ENCODE measurements at regions not wholly inside any gene's neighbourhood (a gene's known extent, or its start where the extent isn't known, plus 50 kb on each side); places are given as distances from the start of the nearest gene placed in this dataset.
"Not testable (repeated sequence)": the region's sequence is repeated elsewhere in the genome, so short reads cannot be mapped to it uniquely, and the experiment has no call there.

DNA sequence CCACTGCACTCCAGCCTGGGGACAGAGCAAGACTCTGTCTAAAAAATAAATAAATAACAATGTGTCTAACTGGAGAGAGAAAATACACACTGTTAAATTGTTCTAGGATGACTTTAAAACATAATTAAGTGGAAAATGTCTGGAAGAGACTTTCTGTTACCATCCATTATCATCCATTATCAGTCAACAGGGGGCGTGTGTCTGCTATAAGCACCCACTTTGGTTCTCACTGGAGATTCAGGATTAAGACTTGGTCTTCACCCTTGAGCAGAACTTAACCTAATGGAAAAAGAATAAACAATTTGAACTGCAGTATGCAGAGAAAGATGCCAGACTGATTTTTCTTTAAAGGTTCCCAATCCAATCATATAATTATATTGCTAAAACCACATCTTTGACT is 999.8 kb upstream of the GYPC start:
- H3K27ac Mint-ChIP-seq, result no peak overlapping the region
- ChIA-PET CTCF (no interaction called here), POLR2A (no interaction called here)
- DNase-seq (no peak), ATAC-seq (no peak)
- H3K4me3 Mint-ChIP-seq, result no peak overlapping the region
- no peaks in the 10 kb centered on the region for H3K4me1 Mint-ChIP-seq (ENCODE audit: low read depth)
- H3K36me3 Mint-ChIP-seq (ENCODE audit: low read depth), result no peaks in the 10 kb centered on the region
- intact Hi-C loops (cut with micrococcal nuclease), result no loop called here
- TF ChIP-seq, protein P1, sequence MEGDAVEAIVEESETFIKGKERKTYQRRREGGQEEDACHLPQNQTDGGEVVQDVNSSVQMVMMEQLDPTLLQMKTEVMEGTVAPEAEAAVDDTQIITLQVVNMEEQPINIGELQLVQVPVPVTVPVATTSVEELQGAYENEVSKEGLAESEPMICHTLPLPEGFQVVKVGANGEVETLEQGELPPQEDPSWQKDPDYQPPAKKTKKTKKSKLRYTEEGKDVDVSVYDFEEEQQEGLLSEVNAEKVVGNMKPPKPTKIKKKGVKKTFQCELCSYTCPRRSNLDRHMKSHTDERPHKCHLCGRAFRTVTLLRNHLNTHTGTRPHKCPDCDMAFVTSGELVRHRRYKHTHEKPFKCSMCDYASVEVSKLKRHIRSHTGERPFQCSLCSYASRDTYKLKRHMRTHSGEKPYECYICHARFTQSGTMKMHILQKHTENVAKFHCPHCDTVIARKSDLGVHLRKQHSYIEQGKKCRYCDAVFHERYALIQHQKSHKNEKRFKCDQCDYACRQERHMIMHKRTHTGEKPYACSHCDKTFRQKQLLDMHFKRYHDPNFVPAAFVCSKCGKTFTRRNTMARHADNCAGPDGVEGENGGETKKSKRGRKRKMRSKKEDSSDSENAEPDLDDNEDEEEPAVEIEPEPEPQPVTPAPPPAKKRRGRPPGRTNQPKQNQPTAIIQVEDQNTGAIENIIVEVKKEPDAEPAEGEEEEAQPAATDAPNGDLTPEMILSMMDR (IDR thresholded peaks at IDR 0.05), result no peak
- peaks cover 2% of the 10 kb centered on the region for H3K9me3 Mint-ChIP-seq
- no peaks in the 10 kb centered on the region for H3K27me3 Mint-ChIP-seq

DNA sequence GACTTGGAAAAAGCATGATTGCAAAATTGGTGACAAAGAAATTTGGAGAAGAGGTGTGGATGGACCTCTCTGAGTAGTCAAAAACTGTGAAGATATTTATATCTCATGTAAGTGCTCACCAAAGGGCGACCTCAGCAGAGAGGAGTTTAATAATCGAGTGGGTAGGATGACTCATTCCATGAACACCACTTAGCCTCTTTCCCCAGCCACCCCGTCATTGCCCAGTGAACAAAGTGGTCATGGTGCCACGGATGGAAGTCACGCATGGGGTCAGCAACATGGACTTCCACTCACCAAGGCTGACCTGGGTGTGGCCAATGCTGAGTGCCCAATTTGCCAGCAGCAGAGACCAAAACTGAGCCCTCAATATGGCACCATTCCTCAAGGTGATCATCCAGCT is 997.4 kb upstream of the GYPC start:
- no peaks in the 10 kb centered on the region for H3K4me1 Mint-ChIP-seq (ENCODE audit: low read depth)
- H3K27me3 Mint-ChIP-seq, result no peaks in the 10 kb centered on the region
- CTCF ChIA-PET, result no interaction called here
- intact Hi-C loops (cut with micrococcal nuclease), result no loop called here
- H3K36me3 Mint-ChIP-seq (ENCODE audit: low read depth), result no peaks in the 10 kb centered on the region
- TF ChIP-seq, protein P1 (IDR thresholded peaks at IDR 0.05), result no peak
- no peak overlapping the region for H3K27ac Mint-ChIP-seq
- ATAC-seq (no peak), DNase-seq (no peak)
- H3K4me3 Mint-ChIP-seq, result no peak overlapping the region
- H3K9me3 Mint-ChIP-seq, result peaks cover 5% of the 10 kb centered on the region
- POLR2A ChIA-PET, result no interaction called here

DNA sequence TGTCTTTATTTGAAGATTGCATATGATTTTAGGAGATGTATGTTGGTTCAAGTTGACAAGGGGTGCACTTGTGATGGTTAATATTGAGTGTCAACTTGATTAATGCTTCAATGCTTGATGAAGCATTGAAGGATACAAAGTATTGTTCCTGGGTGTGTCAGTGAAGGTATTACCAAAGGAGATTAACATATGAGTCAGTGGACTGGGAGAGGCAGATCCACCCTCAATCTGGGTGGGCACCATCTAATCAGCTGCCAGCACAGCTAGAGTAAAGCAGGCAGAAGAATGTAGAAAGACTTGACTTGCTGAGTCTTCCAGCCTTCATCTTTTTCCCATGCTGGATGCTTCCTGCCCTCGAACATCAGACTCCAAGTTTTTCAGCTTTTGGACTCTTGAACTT is 995.6 kb upstream of the GYPC start:
- H3K27me3 Mint-ChIP-seq; H3K36me3 Mint-ChIP-seq (ENCODE audit: low read depth); ATAC-seq; DNase-seq; POLR2A ChIA-PET; H3K4me3 Mint-ChIP-seq; H3K4me1 Mint-ChIP-seq (ENCODE audit: low read depth); H3K9me3 Mint-ChIP-seq; CTCF ChIA-PET; intact Hi-C loops (cut with micrococcal nuclease); H3K27ac Mint-ChIP-seq: not testable (repeated sequence)

DNA sequence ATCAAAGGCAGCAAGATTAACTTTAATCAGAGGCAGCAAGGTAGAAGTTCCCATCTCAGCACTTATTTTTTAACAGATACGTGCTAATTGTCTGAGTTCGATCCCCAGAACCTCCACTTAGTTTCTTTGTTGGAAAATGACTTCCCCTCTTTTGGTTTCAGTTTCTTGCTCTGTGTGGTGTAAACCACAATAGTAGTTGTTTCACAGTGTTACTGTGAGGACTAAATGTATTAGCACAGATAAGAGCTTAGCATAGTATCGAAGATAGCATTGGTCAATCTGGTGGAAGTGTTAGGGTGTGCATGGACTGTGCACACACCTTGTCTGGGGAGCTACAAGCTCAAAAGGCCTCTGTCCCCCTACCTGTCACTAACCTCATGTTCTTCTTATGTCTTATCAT is 988.3 kb upstream of the GYPC start:
- TF ChIP-seq, protein P1 (IDR thresholded peaks at IDR 0.05), result no peak
- Mint-ChIP-seq H3K9me3 (peaks cover 3% of the 10 kb centered on the region), H3K27ac (no peak overlapping the region), H3K4me3 (no peak overlapping the region), H3K27me3 (no peaks in the 10 kb centered on the region), H3K36me3 (ENCODE audit: low read depth) (no peaks in the 10 kb centered on the region), H3K4me1 (ENCODE audit: low read depth) (no peaks in the 10 kb centered on the region)
- POLR2A ChIA-PET, result no interaction called here
- CTCF ChIA-PET, result no interaction called here
- no peak for DNase-seq
- intact Hi-C loops (cut with micrococcal nuclease), result no loop called here
- ATAC-seq, result no peak

DNA sequence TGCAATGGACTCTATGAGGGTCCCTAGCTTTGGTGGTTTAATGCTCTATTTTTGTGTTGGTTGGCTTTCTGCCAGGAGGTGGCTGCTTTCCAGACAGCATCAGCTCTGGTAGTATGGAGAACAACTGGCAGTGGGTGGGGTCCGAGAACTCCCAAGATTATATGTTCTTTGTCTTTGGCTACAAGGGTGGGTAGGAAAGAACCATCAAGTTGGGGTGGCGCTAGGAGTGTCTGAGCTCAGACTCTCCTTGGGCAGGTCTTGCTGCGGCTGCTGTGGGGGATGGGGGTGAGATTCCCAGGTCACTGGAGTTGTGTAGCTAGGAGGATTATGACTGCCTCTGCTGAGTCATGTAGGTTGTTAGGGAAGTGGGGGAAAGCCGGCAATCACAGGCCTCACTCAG is 976.1 kb upstream of the GYPC start:
- intact Hi-C loops (cut with micrococcal nuclease), result no loop called here
- no peaks in the 10 kb centered on the region for H3K27me3 Mint-ChIP-seq
- TF ChIP-seq, protein P1 (IDR thresholded peaks at IDR 0.05), result no peak
- peaks cover 2% of the 10 kb centered on the region for H3K9me3 Mint-ChIP-seq
- no peaks in the 10 kb centered on the region for H3K36me3 Mint-ChIP-seq (ENCODE audit: low read depth)
- ChIA-PET POLR2A (no interaction called here), CTCF (no interaction called here)
- ATAC-seq (no peak), DNase-seq (no peak)
- no peaks in the 10 kb centered on the region for H3K4me1 Mint-ChIP-seq (ENCODE audit: low read depth)
- H3K4me3 Mint-ChIP-seq, result no peak overlapping the region
- no peak overlapping the region for H3K27ac Mint-ChIP-seq

DNA sequence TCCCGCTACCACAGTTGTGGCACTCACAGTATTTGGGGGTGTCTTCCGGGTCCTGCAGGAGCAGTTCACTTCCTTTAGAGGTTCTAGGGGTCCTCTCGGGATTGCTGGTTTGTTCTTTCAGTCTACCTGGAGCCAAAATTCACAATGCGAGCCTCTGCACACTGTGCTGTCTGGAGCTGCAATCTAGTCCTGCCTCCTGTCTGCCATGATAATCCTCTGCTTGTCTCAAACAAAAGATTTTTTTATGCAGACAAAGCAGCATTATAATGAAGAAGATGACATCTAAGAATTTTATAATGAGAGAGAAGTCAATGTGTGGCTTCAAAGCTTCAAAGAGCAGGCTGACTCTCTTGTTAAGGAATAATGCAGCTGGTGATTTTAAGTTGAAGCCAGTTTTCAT is 975.1 kb upstream of the GYPC start:
- DNase-seq, result no peak
- Mint-ChIP-seq H3K27me3 (no peaks in the 10 kb centered on the region), H3K4me1 (ENCODE audit: low read depth) (no peaks in the 10 kb centered on the region), H3K9me3 (peaks cover 2% of the 10 kb centered on the region), H3K27ac (no peak overlapping the region), H3K36me3 (ENCODE audit: low read depth) (no peaks in the 10 kb centered on the region), H3K4me3 (no peak overlapping the region)
- ChIA-PET CTCF (no interaction called here), POLR2A (interaction anchor here (0.6 kb wide), 1 partner anchor 282 kb away, joined by 3 read pairs; no protein-coding TSS in a partner anchor)
- TF ChIP-seq, protein P1 (IDR thresholded peaks at IDR 0.05), result no peak
- intact Hi-C loops (cut with micrococcal nuclease), result no loop called here
- no peak for ATAC-seq

All from activated CD8-positive, alpha-beta T cell treated with anti-CD3 and anti-CD28 coated beads for 36 hours (primary cell).